ENCODE measurements at regions not wholly inside any gene's neighbourhood (a gene's known extent, or its start where the extent isn't known, plus 50 kb on each side); places are given as distances from the start of the nearest gene placed in this dataset.
"Not testable (repeated sequence)": the region's sequence is repeated elsewhere in the genome, so short reads cannot be mapped to it uniquely, and the experiment has no call there.

DNA sequence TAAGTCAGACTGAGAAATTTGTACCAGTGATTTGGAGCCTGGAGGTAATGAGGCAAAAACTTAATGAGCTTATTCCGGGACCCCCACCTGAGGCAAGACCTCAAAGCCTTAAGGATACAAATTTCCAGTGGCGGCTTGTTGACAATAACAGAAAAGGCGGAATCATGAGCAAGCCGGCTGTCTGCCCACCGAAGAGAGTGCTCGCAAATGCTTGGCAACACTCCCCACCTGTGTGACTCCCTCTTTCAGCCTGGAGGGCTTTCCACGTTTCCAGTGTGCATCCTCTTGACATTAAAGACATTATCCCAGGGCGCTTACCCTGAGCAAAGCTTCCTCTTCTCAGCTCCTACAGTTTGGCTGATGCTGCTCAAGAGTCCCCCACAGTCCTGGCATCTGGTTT is 830.4 kb upstream of the TPTE start:
- H3K36me3 ChIP-seq (ENCODE audit: control insufficient read depth in 1 of 2, insufficient read depth in 2 of 2, low read length in 2 of 2); ATAC-seq; DNase-seq (ENCODE audit: low read depth, low spot score); H3K4me3 ChIP-seq (replicated peaks in 1 of 2; ENCODE audit: low read depth in 1 of 2, low read length in 2 of 2); intact Hi-C loops (cut with micrococcal nuclease); H3K27me3 ChIP-seq (ENCODE audit: insufficient read depth, low read length); H4K20me1 ChIP-seq (ENCODE audit: insufficient read depth); H3K9ac ChIP-seq (ENCODE audit: low read length); H2AFZ ChIP-seq (ENCODE audit: low read depth, low read length, poor library complexity, severe bottlenecking); RAD21 ChIA-PET (ENCODE audit: low non-redundant PET in 1 of 2, low total read pairs in 2 of 2, uncharacterized antibody in 2 of 2, unreplicated experiment in 2 of 2); H3K9me2 ChIP-seq (ENCODE audit: insufficient read depth); POLR2A ChIA-PET; H3K27ac ChIP-seq (ENCODE audit: low read depth, low read length); CTCF ChIA-PET; H3K4me2 ChIP-seq (ENCODE audit: low read length); BruUV-seq (replicated peaks); H3K9me3 ChIP-seq (ENCODE audit: control insufficient read depth in 1 of 2, insufficient read depth in 1 of 2, low read depth in 1 of 2, low read length in 2 of 2); H3K79me2 ChIP-seq (ENCODE audit: insufficient read depth, low read length); H3K4me1 ChIP-seq (ENCODE audit: control insufficient read depth in 1 of 2, insufficient read depth in 2 of 2, low read length in 2 of 2): not testable (repeated sequence)

DNA sequence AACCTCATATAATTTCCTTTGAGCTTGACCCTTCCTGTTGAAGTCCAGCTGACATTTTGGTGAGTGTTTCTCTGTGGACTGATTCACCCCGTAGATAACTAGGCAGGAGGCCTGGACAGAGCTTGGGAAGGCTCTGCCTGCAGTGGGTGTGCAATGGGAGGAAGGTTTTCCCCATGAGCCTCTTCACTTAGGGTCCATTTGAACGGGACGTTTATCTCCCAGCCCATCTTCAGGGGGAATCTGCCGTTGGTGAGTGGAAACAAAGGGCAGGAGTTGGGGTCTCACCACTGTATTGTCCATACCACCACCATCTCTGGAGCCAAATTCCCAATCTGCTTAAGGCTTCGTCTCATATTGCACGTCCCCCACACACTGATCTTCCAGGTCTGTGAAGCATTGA is 825.6 kb upstream of the TPTE start:
- RAD21 ChIA-PET (ENCODE audit: low non-redundant PET in 1 of 2, low total read pairs in 2 of 2, uncharacterized antibody in 2 of 2, unreplicated experiment in 2 of 2); H3K4me2 ChIP-seq (ENCODE audit: low read length); H2AFZ ChIP-seq (ENCODE audit: low read depth, low read length, poor library complexity, severe bottlenecking); H3K9me3 ChIP-seq (ENCODE audit: control insufficient read depth in 1 of 2, insufficient read depth in 1 of 2, low read depth in 1 of 2, low read length in 2 of 2); POLR2A ChIA-PET; DNase-seq (ENCODE audit: low read depth, low spot score); H3K4me3 ChIP-seq (replicated peaks in 1 of 2; ENCODE audit: low read depth in 1 of 2, low read length in 2 of 2); BruUV-seq (replicated peaks); H3K27me3 ChIP-seq (ENCODE audit: insufficient read depth, low read length); H3K9me2 ChIP-seq (ENCODE audit: insufficient read depth); H3K4me1 ChIP-seq (ENCODE audit: control insufficient read depth in 1 of 2, insufficient read depth in 2 of 2, low read length in 2 of 2); ATAC-seq; CTCF ChIA-PET; H3K36me3 ChIP-seq (ENCODE audit: control insufficient read depth in 1 of 2, insufficient read depth in 2 of 2, low read length in 2 of 2); H3K79me2 ChIP-seq (ENCODE audit: insufficient read depth, low read length); H3K9ac ChIP-seq (ENCODE audit: low read length); H4K20me1 ChIP-seq (ENCODE audit: insufficient read depth); H3K27ac ChIP-seq (ENCODE audit: low read depth, low read length); intact Hi-C loops (cut with micrococcal nuclease): not testable (repeated sequence)

DNA sequence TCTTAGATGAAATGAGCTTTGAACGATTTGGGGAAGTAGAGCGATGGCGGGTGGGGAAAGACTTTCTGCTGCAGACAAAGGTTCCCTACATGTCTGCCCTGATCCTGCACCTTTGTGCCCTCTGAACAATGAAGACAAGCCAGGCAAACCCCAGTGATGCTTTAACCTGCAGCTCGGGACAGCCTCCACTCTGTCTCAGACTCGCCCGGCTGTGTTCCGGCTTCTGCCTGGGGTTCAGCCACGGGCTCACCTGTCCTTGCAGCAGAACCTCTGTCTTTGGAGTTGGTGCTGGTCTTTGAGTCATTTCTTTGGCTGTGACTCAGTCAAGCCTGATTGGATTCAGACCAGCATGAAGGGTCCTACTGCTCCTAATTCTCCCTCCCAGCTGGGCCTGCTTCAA is 823.6 kb upstream of the TPTE start:
- H2AFZ ChIP-seq (ENCODE audit: low read depth, low read length, poor library complexity, severe bottlenecking); CTCF ChIA-PET; H3K9me3 ChIP-seq (ENCODE audit: control insufficient read depth in 1 of 2, insufficient read depth in 1 of 2, low read depth in 1 of 2, low read length in 2 of 2); intact Hi-C loops (cut with micrococcal nuclease); H3K4me1 ChIP-seq (ENCODE audit: control insufficient read depth in 1 of 2, insufficient read depth in 2 of 2, low read length in 2 of 2); H3K9ac ChIP-seq (ENCODE audit: low read length); DNase-seq (ENCODE audit: low read depth, low spot score); H3K9me2 ChIP-seq (ENCODE audit: insufficient read depth); ATAC-seq; H3K4me3 ChIP-seq (replicated peaks in 1 of 2; ENCODE audit: low read depth in 1 of 2, low read length in 2 of 2); BruUV-seq (replicated peaks); H3K4me2 ChIP-seq (ENCODE audit: low read length); H3K36me3 ChIP-seq (ENCODE audit: control insufficient read depth in 1 of 2, insufficient read depth in 2 of 2, low read length in 2 of 2); H4K20me1 ChIP-seq (ENCODE audit: insufficient read depth); RAD21 ChIA-PET (ENCODE audit: low non-redundant PET in 1 of 2, low total read pairs in 2 of 2, uncharacterized antibody in 2 of 2, unreplicated experiment in 2 of 2); H3K27me3 ChIP-seq (ENCODE audit: insufficient read depth, low read length); H3K27ac ChIP-seq (ENCODE audit: low read depth, low read length); H3K79me2 ChIP-seq (ENCODE audit: insufficient read depth, low read length); POLR2A ChIA-PET: not testable (repeated sequence)

DNA sequence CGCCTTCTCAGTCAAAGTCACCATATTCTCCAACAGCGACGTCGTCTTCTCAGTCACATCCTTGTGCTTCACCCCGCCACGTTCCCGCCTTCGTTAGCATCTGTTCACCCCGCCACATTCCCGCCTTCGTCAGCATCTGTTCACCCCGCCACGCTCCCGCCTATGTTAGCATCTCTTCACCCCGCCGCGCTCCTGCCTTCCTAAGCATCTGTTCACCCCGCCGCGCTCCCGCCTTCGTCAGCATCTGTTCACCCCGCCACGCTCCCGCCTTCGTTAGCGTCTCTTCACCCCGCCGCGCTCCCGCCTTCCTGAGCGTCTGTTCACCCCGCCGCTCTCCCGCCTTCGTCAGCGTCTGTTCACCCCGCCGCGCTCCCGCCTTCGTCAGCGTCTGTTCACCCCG is 816.4 kb upstream of the TPTE start:
- H3K4me1 ChIP-seq (ENCODE audit: control insufficient read depth in 1 of 2, insufficient read depth in 2 of 2, low read length in 2 of 2); ATAC-seq; H3K4me3 ChIP-seq (replicated peaks in 1 of 2; ENCODE audit: low read depth in 1 of 2, low read length in 2 of 2); H3K27me3 ChIP-seq (ENCODE audit: insufficient read depth, low read length); H3K9me2 ChIP-seq (ENCODE audit: insufficient read depth); H3K9ac ChIP-seq (ENCODE audit: low read length); POLR2A ChIA-PET; intact Hi-C loops (cut with micrococcal nuclease); H3K36me3 ChIP-seq (ENCODE audit: control insufficient read depth in 1 of 2, insufficient read depth in 2 of 2, low read length in 2 of 2); BruUV-seq (replicated peaks); CTCF ChIA-PET; H4K20me1 ChIP-seq (ENCODE audit: insufficient read depth); H3K27ac ChIP-seq (ENCODE audit: low read depth, low read length); RAD21 ChIA-PET (ENCODE audit: low non-redundant PET in 1 of 2, low total read pairs in 2 of 2, uncharacterized antibody in 2 of 2, unreplicated experiment in 2 of 2); DNase-seq (ENCODE audit: low read depth, low spot score); H3K9me3 ChIP-seq (ENCODE audit: control insufficient read depth in 1 of 2, insufficient read depth in 1 of 2, low read depth in 1 of 2, low read length in 2 of 2); H2AFZ ChIP-seq (ENCODE audit: low read depth, low read length, poor library complexity, severe bottlenecking); H3K79me2 ChIP-seq (ENCODE audit: insufficient read depth, low read length); H3K4me2 ChIP-seq (ENCODE audit: low read length): not testable (repeated sequence)

DNA sequence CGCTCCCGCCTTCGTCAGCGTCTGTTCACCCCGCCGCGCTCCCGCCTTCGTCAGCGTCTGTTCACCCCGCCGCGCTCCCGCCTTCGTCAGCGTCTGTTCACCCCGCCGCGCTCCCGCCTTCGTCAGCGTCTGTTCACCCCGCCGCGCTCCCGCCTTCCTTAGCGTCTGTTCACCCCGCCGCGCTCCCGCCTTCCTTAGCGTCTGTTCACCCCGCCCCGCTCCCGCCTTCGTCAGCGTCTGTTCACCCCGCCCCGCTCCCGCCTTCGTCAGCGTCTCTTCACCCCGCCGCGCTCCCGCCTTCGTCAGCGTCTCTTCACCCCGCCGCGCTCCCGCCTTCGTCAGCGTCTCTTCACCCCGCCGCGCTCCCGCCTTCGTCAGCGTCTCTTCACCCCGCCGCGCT is 815.9 kb upstream of the TPTE start:
- H3K4me3 ChIP-seq (replicated peaks in 1 of 2; ENCODE audit: low read depth in 1 of 2, low read length in 2 of 2); BruUV-seq (replicated peaks); H3K4me1 ChIP-seq (ENCODE audit: control insufficient read depth in 1 of 2, insufficient read depth in 2 of 2, low read length in 2 of 2); ATAC-seq; H3K9ac ChIP-seq (ENCODE audit: low read length); H3K9me3 ChIP-seq (ENCODE audit: control insufficient read depth in 1 of 2, insufficient read depth in 1 of 2, low read depth in 1 of 2, low read length in 2 of 2); H3K9me2 ChIP-seq (ENCODE audit: insufficient read depth); intact Hi-C loops (cut with micrococcal nuclease); H3K36me3 ChIP-seq (ENCODE audit: control insufficient read depth in 1 of 2, insufficient read depth in 2 of 2, low read length in 2 of 2); H4K20me1 ChIP-seq (ENCODE audit: insufficient read depth); H3K4me2 ChIP-seq (ENCODE audit: low read length); CTCF ChIA-PET; H2AFZ ChIP-seq (ENCODE audit: low read depth, low read length, poor library complexity, severe bottlenecking); H3K27me3 ChIP-seq (ENCODE audit: insufficient read depth, low read length); POLR2A ChIA-PET; RAD21 ChIA-PET (ENCODE audit: low non-redundant PET in 1 of 2, low total read pairs in 2 of 2, uncharacterized antibody in 2 of 2, unreplicated experiment in 2 of 2); DNase-seq (ENCODE audit: low read depth, low spot score); H3K79me2 ChIP-seq (ENCODE audit: insufficient read depth, low read length); H3K27ac ChIP-seq (ENCODE audit: low read depth, low read length): not testable (repeated sequence)

Measured in HCT116 (cell line).